Ishikawa (cell line): ENCODE measurements at regions not wholly inside any gene's neighbourhood (a gene's known extent, or its start where the extent isn't known, plus 50 kb on each side); places are given as distances from the start of the nearest gene placed in this dataset.

Experiments
- CEBPB ChIP-seq: IDR thresholded peaks from 2 replicates; pipeline ENCODE4 v1.6.1; 2012
- CREB1 ChIP-seq: IDR thresholded peaks from 2 replicates; pipeline ENCODE4 v1.6.1; 2012; ENCODE audit warnings: low read depth
- EGR1 ChIP-seq: IDR thresholded peaks from 2 replicates; pipeline ENCODE4 v1.6.1; 2012
- EP300 ChIP-seq: IDR thresholded peaks from 2 replicates; pipeline ENCODE4 v1.6.1; 2012; ENCODE audit warnings: borderline replicate concordance
- FOXM1 ChIP-seq: IDR thresholded peaks from 2 replicates; pipeline ENCODE4 v1.6.1; 2012; ENCODE audit warnings: low read depth, borderline replicate concordance
- NFIC ChIP-seq: IDR thresholded peaks from 2 replicates; pipeline ENCODE4 v1.6.1; 2012
- RAD21 ChIP-seq: IDR thresholded peaks from 2 replicates; pipeline ENCODE4 v1.6.1; 2012; ENCODE audit warnings: low read depth
- TAF1 ChIP-seq: IDR thresholded peaks from 2 replicates; pipeline ENCODE4 v1.6.1; 2012; ENCODE audit warnings: low read depth, mild to moderate bottlenecking
- TCF12 ChIP-seq: IDR thresholded peaks from 2 replicates; pipeline ENCODE4 v1.6.1; 2012; ENCODE audit warnings: low read depth
- TEAD4 ChIP-seq: IDR thresholded peaks from 2 replicates; pipeline ENCODE4 v1.6.1; 2012
- YY1 ChIP-seq: IDR thresholded peaks from 2 replicates; pipeline ENCODE4 v1.6.1; 2012; ENCODE audit warnings: low read depth
- ZBTB7A ChIP-seq: IDR thresholded peaks from 2 replicates; pipeline ENCODE4 v1.6.1; 2012; ENCODE audit warnings: low read depth
- TF ChIP-seq, protein P1 (sequence below): IDR thresholded peaks from 2 replicates; pipeline ENCODE4 v1.6.1; 2012
- TF ChIP-seq, protein P2 (sequence below): IDR thresholded peaks from 2 replicates; pipeline ENCODE4 v1.6.1; 2012; ENCODE audit warnings: low read depth, mild to moderate bottlenecking
- TF ChIP-seq, protein P3 (sequence below): IDR thresholded peaks from 2 replicates; pipeline ENCODE4 v1.6.1; 2012

DNA sequence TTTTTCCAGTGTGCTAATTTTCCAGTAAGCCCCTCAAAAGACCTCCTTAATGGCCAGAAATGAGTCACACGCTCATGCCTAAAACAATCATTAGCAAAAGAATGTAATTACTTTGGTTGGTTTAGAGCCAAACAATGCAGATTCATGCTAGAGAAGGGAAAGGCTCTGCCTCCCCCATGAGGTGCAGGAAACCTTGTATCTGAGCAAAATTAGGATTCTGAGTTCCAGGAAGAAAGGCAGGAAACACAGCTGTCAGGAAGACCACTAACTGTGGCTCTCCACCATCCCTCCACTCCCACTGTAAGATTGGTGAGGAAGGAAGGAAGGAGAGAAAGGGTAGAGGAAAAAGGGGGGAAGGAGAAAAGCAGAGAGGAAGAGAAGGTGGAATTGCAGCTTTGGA, 104.9 kb upstream of the DHX15 start:
- no peak for TF ChIP-seq CREB1
- no peak for TF ChIP-seq EGR1

DNA sequence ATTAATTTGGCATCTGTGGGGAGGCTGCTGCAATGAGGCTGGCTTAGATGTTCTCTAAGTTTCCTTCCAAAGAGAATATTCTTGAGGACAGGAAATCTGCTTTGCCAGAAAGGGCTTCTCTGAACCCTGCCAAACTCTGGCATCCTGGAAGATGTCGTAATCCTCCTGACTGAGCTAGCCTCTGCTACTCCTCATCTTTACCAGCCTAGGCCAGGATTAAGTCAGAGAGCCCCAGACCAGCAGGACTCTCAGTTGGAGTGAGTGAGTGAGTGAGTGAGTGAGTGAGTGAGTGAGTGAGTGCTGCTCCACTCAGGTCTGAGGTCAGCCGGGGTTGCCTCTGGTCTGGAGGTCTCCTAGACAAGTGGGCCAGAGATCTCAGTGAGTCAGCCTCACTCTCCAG, 104.9 kb upstream of the SOD3 start:
- TF ChIP-seq, protein P1, sequence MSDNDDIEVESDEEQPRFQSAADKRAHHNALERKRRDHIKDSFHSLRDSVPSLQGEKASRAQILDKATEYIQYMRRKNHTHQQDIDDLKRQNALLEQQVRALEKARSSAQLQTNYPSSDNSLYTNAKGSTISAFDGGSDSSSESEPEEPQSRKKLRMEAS = no peak
- TF ChIP-seq FOXM1 (no peak), CREB1 (no peak)
- TF ChIP-seq, protein P2, sequence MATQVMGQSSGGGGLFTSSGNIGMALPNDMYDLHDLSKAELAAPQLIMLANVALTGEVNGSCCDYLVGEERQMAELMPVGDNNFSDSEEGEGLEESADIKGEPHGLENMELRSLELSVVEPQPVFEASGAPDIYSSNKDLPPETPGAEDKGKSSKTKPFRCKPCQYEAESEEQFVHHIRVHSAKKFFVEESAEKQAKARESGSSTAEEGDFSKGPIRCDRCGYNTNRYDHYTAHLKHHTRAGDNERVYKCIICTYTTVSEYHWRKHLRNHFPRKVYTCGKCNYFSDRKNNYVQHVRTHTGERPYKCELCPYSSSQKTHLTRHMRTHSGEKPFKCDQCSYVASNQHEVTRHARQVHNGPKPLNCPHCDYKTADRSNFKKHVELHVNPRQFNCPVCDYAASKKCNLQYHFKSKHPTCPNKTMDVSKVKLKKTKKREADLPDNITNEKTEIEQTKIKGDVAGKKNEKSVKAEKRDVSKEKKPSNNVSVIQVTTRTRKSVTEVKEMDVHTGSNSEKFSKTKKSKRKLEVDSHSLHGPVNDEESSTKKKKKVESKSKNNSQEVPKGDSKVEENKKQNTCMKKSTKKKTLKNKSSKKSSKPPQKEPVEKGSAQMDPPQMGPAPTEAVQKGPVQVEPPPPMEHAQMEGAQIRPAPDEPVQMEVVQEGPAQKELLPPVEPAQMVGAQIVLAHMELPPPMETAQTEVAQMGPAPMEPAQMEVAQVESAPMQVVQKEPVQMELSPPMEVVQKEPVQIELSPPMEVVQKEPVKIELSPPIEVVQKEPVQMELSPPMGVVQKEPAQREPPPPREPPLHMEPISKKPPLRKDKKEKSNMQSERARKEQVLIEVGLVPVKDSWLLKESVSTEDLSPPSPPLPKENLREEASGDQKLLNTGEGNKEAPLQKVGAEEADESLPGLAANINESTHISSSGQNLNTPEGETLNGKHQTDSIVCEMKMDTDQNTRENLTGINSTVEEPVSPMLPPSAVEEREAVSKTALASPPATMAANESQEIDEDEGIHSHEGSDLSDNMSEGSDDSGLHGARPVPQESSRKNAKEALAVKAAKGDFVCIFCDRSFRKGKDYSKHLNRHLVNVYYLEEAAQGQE = no peak

DNA sequence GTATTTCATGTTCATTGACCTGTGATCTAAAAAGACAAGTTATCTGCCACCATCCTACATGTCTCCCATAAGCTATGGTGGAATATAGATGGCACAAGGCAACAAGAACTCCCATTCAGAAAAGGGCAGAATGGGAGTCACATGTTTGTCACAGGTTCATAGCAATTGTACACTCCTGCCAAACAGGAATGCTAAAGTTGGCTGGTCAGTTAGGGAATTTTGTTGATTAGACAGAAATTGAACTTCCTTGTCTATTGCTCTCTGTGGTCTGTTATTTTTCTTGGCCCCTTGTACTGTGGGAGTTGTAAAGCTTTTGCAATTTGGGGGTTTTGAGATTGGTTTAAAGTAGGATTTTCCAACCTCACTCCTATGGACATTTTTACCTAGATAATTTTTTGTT, 101.7 kb upstream of the SOD3 start:
- TF ChIP-seq CREB1 (no peak), EP300 (no peak), FOXM1 (no peak), TAF1 (no peak), EGR1 (no peak)
- TF ChIP-seq, protein P1 = no peak

DNA sequence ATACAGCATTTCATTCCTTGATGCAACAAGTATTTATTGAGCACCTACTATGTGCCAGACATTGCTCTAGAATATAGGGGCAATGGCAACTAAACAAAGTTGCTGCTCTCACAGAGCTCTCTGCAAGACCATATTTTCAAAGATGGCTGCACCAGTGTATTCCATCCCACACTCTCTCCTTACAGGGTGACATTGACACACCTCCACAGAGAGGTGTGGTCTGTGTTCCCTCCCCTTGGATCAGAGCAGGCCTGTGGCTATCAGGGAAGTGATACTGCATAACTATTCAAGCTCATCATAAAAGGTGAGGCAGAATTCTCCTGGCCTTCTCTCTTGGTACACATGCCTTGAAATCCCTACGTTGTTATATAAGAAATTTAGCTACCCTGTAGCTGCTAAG, 95.3 kb upstream of the SOD3 start:
- TF ChIP-seq NFIC (no peak), YY1 (no peak), TAF1 (no peak), CEBPB (no peak), FOXM1 (no peak), RAD21 (no peak), ZBTB7A (no peak)
- TF ChIP-seq, protein P1 = no peak
- TF ChIP-seq, protein P3, sequence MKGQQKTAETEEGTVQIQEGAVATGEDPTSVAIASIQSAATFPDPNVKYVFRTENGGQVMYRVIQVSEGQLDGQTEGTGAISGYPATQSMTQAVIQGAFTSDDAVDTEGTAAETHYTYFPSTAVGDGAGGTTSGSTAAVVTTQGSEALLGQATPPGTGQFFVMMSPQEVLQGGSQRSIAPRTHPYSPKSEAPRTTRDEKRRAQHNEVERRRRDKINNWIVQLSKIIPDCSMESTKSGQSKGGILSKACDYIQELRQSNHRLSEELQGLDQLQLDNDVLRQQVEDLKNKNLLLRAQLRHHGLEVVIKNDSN = no peak

DNA sequence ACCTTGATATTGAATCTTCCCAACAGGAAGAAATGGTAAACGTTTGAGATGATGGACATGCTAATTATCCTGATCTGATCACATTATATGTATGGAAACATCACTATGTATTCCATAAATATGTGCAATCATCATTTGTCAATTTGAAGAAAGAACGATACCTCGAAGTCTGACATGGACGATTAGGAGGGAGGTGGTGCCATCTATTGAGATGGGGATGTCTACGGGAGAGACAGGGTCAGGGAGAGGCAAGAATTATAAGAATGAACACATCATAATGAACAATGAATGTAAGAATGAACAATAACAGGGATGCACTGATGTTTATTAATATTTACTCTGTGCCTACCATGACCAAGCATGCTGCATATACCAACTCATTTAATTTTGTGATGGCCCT, 93.7 kb upstream of the SOD3 start:
- no peak for TF ChIP-seq CREB1
- no peak for TF ChIP-seq RAD21
- no peak for TF ChIP-seq TEAD4
- TF ChIP-seq CEBPB = no peak
- no peak for TF ChIP-seq YY1

DNA sequence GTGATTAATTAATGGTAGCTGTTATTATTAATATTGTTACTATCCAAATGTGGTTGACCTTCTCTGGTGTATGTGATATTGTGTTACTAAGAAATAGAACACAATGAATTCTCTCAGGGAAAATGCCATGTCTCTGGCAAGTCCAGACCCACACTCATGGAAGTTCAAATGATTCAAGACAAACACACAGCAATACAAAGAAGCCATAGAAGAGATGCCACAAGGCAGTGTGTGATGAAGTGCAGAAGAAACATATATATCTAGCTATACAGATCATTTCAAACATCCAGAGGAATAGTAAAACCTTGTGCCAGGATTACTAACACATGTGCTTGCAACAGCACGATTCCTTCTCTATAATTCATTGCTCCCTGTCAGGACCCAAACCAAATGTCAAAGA, 93.1 kb upstream of the SOD3 start:
- no peak for TF ChIP-seq RAD21
- TF ChIP-seq, protein P2 = no peak
- no peak for TF ChIP-seq TEAD4
- no peak for TF ChIP-seq TAF1
- TF ChIP-seq FOXM1 = no peak
- TF ChIP-seq EP300 = no peak
- TF ChIP-seq, protein P3 = no peak
- TF ChIP-seq TCF12 = no peak
- no peak for TF ChIP-seq CEBPB
- TF ChIP-seq YY1 = no peak
- TF ChIP-seq, protein P1 = no peak

DNA sequence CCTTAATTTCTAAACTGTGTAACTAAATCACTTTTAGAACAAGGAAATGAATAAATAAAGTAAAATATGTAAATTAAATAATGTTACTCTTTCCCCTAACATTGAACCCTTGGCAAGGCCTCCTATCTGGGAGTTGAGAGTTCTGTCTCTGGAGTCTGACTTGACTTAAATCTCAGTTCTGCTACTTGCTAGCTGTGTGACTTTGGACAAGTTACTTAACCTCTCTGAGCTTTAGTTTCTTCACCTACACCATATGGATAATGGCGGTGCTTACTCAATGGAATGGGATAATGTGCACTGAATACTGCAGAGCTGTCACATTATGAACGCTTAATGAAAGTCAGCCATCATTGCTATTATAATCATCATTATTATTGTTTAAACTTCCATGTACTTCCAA, 92.1 kb upstream of the SOD3 start:
- TF ChIP-seq EGR1 (no peak), CREB1 (no peak), CEBPB (no peak), TEAD4 (no peak), TCF12 (no peak), NFIC (no peak)
- TF ChIP-seq, protein P2 = no peak
